Cardiac fibroblast (primary cell): ENCODE measurements at regions not wholly inside any gene's neighbourhood (a gene's known extent, or its start where the extent isn't known, plus 50 kb on each side); places are given as distances from the start of the nearest gene placed in this dataset.

Experiments
- DNase-seq, 2 donors: peaks; one replicate each; pipeline versions ENCODE4 v3.0.0 to v3.0.0-alpha.2; 2010; ENCODE audit warnings: low read depth in 2 of 2
- H3K4me3 ChIP-seq, 2 donors: replicated peaks in 1 of 2; 1 replicate in 1 of 2; 2 replicates in 1 of 2; pipeline ENCODE4 v1.5.1; 2011; ENCODE audit warnings: low read depth in 2 of 2, low read length in 2 of 2, mild to moderate bottlenecking in 2 of 2, moderate library complexity in 1 of 2
- CTCF ChIP-seq: IDR thresholded peaks from one replicate; pipeline ENCODE4 v1.5.1; 2011; ENCODE audit warnings: low read depth, mild to moderate bottlenecking, low read length, inconsistent platforms

- H3K4me3 ChIP-seq: no peak overlapping the region
- DNase-seq: no peak
- no peak for TF ChIP-seq CTCF
Measured at GRCh38 chr1:56189946-56190805, 389.2 kb downstream of the PLPP3 start.

GRCh38 chr1:56189454-56189853, 389.9 kb downstream of the PLPP3 start:
- no peak for DNase-seq
- TF ChIP-seq CTCF: no peak
- H3K4me3 ChIP-seq: no peak overlapping the region

- no peak overlapping the region for H3K4me3 ChIP-seq
- no peak for TF ChIP-seq CTCF
- DNase-seq: no peak
Measured at GRCh38 chr1:56188855-56189254, 390.5 kb downstream of the PLPP3 start.

GRCh38 chr1:56188221-56188620, 391.1 kb downstream of the PLPP3 start:
- no peak for TF ChIP-seq CTCF
- no peak overlapping the region for H3K4me3 ChIP-seq
- no peak for DNase-seq

- H3K4me3 ChIP-seq: no peak overlapping the region
- no peak for TF ChIP-seq CTCF
- DNase-seq: no peak
Measured at GRCh38 chr1:56187405-56187804, 392.0 kb downstream of the PLPP3 start.

- no peak for DNase-seq
Measured at GRCh38 chr1:56185493-56185892, 393.9 kb downstream of the PLPP3 start.

More at GRCh38 chr1:56185493-56185892, 393.9 kb downstream of the PLPP3 start:
- no peak for TF ChIP-seq CTCF
- no peak overlapping the region for H3K4me3 ChIP-seq
